ENCODE measurements at regions not wholly inside any gene's neighbourhood (a gene's known extent, or its start where the extent isn't known, plus 50 kb on each side); places are given as distances from the start of the nearest gene placed in this dataset.

DNA sequence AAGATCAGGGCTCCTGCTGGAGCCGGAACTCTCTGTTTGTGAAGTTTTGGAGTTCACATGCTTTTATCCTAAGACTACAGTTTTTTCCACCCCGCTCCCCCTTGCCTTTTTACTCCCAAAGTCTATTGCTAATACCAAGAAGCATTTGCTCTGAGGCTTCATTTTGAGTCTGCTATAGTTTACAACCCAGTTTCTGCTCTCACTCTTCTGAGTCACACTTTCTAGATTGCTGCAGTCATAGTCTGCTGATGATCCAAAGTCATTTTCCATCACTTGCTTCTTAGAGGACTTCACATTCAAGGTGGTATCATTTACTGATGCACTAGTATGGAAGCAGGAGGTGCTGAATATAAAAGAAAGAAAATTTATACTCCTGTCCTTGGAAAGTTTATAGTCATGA is 937.4 kb downstream of the IGSF11 start:
- TF ChIP-seq, protein P1, sequence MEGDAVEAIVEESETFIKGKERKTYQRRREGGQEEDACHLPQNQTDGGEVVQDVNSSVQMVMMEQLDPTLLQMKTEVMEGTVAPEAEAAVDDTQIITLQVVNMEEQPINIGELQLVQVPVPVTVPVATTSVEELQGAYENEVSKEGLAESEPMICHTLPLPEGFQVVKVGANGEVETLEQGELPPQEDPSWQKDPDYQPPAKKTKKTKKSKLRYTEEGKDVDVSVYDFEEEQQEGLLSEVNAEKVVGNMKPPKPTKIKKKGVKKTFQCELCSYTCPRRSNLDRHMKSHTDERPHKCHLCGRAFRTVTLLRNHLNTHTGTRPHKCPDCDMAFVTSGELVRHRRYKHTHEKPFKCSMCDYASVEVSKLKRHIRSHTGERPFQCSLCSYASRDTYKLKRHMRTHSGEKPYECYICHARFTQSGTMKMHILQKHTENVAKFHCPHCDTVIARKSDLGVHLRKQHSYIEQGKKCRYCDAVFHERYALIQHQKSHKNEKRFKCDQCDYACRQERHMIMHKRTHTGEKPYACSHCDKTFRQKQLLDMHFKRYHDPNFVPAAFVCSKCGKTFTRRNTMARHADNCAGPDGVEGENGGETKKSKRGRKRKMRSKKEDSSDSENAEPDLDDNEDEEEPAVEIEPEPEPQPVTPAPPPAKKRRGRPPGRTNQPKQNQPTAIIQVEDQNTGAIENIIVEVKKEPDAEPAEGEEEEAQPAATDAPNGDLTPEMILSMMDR (IDR thresholded peaks at IDR 0.05): no peak
- no peak for TF ChIP-seq POLR2A (IDR thresholded peaks at IDR 0.05)
